Fibroblast of gingiva (primary cell): ENCODE measurements at regions not wholly inside any gene's neighbourhood (a gene's known extent, or its start where the extent isn't known, plus 50 kb on each side); places are given as distances from the start of the nearest gene placed in this dataset.

ENCODE experiments used
- DNase-seq: peaks from one replicate; pipeline ENCODE4 v3.0.0-alpha.2; 2011; ENCODE audit warnings: low read depth

DNA sequence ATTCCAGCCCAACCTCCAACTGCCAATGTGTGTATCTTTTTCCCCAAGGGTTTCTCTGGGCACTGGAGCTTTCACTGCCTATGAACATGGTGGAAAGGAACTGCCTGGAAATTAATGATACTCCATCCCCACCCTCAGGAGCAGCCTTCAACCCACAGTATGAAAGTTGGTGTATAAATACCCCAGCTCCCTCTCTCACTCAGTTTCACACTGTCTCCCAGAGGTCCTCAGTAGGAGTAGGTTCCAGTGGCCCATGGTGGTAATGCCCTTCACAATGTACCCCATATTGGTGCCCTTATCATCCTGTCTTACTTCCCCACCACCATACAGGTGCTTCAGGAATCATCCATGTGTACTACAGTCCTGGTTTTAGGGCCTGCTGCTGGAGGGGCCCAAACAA is 462.6 kb downstream of the MIAT start:
- no peak for DNase-seq

GRCh38 chr22:27122574-27122973 is 465.2 kb downstream of the MIAT start:
- no peak for DNase-seq

DNA sequence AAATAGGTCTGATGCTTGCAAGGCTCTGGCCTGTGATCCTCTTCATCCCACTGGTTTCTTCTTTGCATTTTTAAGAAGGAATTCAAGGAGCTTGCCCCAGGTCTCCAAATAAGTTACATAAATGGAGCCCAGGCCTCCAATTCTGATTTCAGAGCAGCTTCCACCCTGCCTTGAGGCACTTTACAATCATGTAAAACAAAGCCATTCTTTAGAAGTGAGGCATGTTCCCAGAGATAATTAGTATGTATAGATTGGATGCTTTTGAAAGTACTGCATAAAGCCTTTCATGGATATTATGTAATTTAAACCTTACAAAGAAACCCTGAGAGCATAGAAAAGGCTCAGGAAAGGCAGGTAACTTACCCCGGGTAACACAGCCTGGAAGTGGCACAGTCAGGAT is 466.5 kb downstream of the MIAT start:
- DNase-seq: no peak

DNA sequence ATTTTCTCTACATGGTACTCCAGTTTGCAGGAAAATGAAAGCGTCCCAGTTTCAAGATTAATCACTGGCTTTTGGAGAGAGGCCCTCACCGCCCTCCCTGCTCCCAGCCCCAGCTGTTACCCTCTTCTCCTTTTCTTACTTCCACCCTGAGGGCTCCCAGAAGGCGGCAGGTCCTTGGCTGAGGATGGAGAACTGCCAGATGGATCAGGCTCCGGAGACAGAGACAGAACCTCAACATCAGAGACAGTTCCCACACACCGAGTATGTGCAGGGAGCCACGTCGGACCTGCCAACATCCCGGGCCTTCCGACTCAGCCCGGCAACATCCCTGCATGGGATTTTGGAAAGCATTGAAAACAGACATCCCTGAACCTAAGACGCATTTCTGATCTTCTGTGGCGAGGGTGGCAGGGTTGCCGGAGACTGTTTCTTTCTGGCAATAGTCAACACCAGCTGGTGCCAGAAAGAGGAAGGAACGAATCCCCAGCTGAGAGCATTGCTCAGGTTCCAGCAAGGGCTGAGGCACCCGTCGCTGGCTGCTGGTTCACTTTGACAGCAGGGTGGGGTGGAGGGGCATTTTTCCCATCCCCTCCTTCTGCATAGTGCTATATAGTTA is 467.1 kb downstream of the MIAT start:
- DNase-seq: no peak

- no peak for DNase-seq
These were observed 468.2 kb downstream of the MIAT start for GRCh38 chr22:27125539-27125938.

DNA sequence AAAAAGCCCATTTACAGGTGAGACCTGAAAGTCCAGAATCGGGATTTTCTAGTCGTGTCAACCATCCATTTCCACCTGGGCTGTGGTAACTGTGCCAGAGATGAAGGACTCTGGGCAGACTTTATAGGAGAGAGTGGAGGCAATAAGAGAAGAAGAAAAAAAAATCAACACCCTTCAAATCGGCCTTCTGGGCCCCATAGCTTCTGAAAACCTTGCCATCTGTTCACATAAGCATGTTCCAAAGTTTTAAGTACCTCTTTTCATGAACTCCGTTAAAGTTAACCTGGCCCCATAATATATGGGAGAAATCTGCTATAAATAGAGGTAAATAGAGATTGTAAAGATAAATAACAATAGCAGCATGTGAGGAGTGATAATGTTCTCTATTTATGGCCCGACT is 470.5 kb downstream of the MIAT start:
- DNase-seq: no peak

DNA sequence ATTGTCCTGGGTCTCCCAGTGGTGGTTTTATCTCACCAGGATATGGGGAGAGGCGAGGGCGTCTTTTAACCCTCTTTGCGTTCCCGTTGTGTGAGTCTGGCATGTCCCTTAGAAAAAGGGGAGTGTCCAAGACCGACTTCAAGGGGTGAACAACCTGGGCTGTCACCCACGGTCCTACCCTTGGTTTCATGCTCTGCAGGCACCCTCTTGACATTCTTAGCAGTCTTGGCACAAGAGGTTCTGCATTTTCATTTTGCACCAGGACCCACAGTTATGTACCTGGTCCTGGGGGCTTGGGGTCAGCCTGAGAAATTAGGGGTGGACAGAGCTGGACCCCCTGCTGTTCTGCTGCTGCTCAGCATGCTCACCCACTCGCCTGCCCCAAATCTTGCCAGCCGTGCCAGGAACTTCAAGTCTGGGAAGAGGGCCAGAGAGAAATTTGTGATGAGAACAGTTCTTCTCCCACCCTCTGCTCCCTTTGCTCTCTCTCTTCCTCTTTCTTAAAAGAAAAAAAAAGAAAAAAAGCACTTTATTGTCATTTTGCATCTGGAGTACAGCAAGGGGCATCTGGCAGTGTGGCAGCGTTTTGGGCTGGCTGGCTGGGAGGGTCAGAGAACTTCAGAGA is 471.2 kb downstream of the MIAT start:
- peak; percentile 22 for DNase-seq

- peak; percentile 49 for DNase-seq
These were observed 471.9 kb downstream of the MIAT start for GRCh38 chr22:27129266-27129665.

DNA sequence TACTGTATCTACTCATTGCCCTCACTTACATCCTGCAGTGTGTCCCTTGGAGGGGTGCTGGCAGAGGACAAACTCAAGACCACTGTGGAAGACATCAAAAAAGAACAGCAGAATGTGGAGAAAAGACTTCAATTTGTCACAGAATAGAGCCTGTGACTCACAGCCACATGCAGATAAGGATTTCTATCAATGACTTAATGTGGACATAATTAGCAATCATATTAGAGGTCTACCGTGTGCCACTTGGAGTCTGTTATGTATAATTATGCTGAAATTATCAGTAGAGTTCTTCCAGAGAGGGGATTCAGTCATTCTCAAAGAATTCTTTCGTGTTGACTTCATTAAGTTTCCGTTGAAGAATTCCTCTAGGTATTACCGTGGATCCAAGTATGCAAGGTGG is 473.5 kb downstream of the MIAT start:
- DNase-seq: no peak

GRCh38 chr22:27131346-27131745 is 474.0 kb downstream of the MIAT start:
- no peak for DNase-seq

- no peak for DNase-seq
These were observed 475.0 kb downstream of the MIAT start for GRCh38 chr22:27132400-27132799.

- no peak for DNase-seq
These were observed 475.6 kb downstream of the MIAT start for GRCh38 chr22:27133019-27133431.

GRCh38 chr22:27133681-27134314 is 476.4 kb downstream of the MIAT start:
- DNase-seq: no peak

GRCh38 chr22:27134315-27134701 is 476.9 kb downstream of the MIAT start:
- peak; percentile 60 for DNase-seq

DNA sequence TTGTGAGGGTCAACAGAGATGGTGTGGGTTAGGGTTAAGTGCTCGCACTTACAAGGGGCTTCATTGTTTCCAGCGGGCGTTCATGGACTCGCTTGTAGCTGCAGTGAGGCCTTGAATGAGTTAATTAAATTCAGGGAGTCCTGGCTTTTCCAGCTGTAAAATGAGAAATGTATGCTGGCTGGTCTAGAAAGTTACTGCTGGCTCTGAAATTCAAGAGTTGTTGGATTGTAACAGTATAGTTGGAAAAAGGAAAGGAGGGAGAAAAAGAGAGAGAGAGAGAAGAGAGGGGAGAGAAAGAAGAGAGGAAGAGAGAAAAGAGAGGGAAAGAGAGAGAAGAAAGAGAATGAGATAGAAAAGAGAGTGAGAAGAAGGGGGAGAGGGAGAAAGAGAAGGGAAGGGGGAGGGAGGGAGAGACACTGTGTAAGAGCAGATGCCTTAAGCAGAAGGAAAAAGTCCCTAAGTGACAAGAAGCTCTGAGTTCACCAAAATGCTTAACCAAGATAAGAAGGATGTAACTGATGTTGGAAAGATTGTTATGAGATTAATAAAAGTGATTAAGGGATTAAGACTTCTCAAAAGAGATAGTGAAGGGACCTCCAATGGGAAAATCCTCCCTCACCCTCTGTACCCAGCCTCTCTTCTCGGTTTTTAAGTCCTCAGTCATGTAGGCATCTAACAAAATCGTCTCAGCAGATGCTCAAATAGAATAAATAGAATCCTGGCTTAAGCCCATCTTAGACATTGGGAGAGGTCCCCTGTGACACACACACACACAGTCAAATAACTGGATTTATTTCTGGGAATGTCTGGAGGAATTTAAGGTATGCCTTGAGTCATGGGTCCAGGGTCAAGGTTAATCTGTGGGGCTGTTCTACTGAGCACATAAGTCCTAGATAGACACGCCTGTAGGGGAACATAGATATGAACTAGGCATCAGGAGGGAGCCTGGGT is 477.9 kb downstream of the MIAT start:
- DNase-seq: peak; percentile 7

- no peak for DNase-seq
These were observed 479.2 kb downstream of the MIAT start for GRCh38 chr22:27136596-27136995.

- DNase-seq: no peak
These were observed 480.5 kb downstream of the MIAT start for GRCh38 chr22:27137871-27138337.

DNA sequence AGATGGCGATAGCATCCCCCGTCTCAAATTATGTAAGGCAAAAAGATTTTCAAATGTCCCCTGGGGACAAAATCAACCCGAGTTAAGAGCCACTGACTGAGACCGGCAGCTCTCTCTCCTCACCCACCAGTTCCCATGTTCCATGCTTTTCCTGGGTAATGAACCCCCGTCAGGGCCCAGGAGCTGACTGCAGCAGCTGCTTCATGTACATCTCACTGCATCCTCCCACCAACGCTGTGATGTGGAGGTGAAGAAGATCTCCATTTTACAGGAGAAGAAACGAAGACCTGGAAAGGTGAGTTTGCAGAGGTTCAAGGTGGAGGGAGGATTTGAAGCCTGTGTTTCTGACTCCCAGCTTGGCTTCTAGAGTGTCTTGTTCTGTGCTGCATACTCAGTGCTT is 481.1 kb downstream of the MIAT start:
- no peak for DNase-seq

- DNase-seq: peak; percentile 44
These were observed 482.6 kb downstream of the MIAT start for GRCh38 chr22:27139935-27140511.

- DNase-seq: no peak
These were observed 484.9 kb downstream of the MIAT start for GRCh38 chr22:27142286-27142685.

DNA sequence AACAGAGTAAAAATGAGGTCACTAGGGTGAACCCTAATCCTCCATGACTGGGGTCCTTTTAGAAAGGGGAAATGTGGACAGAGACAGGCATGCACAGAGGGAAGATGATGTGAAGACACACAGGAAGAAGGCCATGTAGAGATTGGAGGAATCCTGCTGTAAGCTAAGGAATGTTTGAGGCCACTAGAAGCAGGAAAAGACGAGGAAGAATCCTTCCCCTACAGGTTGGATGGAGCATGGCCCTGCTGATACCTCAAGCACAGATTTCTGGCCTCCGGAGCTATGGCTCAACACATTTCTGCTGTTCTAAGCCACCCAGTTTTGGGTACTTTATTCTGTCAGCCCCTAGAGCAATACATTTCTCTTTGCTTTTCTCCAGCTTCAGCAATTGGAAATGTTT is 486.9 kb downstream of the MIAT start:
- DNase-seq: no peak
